ENCODE measurements at regions not wholly inside any gene's neighbourhood (a gene's known extent, or its start where the extent isn't known, plus 50 kb on each side); places are given as distances from the start of the nearest gene placed in this dataset.

DNA sequence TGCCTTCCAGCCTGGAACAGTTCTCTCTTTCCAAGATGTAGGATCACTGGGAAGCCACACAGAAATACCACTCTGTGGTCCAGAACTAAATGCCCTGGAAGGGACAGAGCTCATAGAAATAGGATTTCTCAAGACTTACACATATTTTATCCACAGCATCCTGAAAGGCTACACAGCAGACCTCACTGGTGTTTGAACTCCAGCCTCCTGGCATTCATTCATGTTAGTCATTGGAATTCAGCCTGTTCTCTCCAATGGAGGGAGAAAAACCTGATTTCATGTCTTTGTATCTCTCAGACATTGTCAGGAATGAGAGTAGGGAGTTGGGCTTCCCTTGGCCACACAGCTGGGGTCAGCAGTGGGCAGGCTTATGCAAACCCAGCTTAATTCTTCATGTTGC is 121.1 kb upstream of the PPP2R3A start:
- DNase-seq (ENCODE audit: low read depth in 2 of 3, low spot score in 2 of 3), result no peak

DNA sequence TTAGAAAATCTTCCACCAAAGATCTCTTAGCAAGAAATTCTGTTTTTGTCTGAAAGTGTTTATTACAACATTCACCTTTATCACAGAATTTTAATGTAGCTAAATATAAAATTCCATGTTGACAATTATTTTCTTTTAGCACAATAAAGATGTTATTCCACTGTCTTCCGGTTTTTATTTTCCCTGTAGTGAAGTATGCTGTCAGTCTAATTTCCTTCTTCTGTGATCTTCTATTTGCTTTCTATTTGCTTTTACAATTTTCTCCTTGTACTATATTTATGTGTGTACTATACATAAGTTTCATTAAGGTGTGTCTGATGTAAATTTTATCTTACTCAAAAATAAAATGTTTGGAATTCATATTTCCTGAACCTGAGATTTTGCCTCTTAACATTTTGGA is 117.5 kb upstream of the PPP2R3A start:
- no peak for DNase-seq (ENCODE audit: low read depth in 2 of 3, low spot score in 2 of 3)

DNA sequence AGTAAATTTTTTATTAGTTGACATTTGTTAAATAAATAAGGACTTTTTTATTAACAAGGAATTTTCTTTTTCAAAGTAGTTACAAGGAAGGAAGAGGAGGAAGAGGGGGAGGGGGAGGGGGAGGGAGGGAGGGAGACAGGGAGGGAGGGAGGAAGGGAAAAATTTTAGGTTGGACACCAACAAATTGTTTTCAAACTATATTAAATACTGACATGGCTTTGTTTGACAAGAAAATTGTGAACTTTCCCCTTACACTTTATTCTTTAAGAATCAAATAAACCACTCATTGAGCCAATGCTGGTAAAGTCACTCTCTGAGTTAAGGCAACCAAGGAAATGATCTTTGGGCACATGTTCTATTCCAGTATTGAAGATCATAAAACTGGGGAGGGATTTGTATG is 115.7 kb upstream of the PPP2R3A start:
- no peak for DNase-seq (ENCODE audit: low read depth in 2 of 3, low spot score in 2 of 3)

DNA sequence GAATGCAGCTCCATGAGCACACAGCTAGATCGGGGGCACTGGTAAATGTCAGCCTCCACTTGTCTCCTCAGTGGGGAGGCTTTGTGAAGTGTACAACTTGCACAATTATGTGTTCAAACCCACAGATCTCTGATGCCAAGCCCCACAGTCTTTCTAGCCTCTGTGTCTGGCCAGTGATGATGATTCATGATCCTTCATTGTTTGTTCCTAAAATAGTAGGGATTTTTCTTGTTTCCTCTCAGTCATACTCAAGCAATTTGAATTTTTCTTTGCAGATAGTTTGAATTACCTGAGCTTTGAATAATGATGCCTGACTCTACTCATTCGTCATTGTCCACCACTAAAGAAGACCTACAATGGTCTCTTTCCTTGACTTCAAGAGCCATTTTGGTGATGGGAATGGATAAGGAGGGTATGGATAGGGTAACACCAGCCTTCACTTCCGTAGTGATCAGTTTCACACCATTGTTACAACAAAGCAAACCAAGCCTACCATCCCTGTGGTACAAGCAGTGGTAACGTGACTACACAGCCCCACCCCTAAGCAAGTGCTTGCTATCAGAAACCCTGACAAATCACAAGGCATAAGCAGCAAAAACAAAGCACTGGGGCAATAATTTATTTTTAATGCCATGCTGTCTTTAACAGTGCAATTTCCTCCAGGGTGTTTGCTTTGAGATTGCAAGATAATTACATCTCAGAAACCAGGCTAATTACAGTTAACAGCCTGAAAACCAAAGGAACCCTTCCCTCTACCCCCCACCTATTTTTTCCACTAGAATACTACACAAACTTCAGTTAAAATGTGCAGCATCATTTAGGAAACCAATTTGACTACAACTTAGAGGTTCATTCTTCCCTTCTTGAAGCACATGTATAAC is 114.1 kb upstream of the PPP2R3A start:
- DNase-seq (ENCODE audit: low read depth in 2 of 3, low spot score in 2 of 3), result peak in 1 of 3 donors; percentile 54

DNA sequence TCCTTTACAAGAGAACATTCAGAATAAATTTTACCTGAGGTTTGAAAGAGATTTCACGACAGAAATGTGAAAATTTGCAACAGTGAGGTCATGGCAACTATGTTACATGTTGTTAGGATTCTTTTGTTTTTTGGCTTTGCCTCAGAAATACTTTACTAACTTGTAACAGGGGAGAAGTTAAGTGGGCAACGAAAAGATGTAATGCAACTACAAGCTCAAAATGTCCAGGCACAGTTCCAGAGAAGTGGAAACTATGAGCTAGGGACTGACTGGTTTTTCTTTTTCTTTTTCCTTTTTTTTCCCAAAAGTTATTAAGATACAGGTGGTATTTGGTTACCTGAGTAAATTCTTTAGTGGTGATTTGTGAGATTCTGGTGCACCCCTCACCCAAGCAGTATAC is 111.5 kb upstream of the PPP2R3A start:
- DNase-seq (ENCODE audit: low read depth in 2 of 3, low spot score in 2 of 3), result no peak

DNA sequence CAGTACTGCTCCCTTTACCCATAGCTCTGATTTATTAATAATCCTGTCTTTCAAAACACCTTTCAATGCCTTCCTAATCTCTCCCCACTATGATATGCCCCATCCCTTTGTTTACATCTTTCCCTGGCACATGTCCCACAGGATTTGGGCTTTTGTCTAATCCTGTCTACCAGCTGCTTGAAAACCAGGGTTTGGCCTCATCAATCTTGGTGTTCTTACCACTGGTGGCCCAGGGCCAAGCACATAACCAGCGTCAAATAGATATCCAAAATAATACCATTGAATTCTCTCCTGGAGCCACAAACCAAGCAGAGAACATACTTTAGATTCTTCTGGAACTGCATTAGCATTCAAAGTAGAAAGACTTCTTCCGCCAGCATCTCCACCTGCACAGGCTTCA is 104.8 kb upstream of the PPP2R3A start:
- no peak for DNase-seq (ENCODE audit: low read depth in 2 of 3, low spot score in 2 of 3)

DNA sequence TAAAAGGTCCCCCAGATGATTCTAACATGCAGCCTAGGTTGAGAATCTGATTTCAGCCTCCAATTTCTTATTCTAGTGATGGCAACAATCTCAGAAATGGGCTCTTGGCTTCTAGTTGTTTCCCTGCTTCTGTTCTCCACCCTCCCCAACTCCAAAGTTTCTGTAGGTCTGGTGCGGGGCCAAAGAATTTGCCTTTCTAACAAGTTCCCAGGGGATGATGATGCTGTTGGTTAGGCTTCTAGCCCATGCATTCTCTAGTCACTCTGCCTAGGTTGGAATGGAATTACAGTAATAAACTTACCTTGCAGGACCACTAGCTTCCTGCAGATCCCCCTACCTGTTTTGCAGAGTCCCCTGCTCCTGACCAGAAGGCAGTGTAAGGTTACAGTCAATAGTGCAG is 103.2 kb upstream of the PPP2R3A start:
- DNase-seq (ENCODE audit: low read depth in 2 of 3, low spot score in 2 of 3), result no peak

DNA sequence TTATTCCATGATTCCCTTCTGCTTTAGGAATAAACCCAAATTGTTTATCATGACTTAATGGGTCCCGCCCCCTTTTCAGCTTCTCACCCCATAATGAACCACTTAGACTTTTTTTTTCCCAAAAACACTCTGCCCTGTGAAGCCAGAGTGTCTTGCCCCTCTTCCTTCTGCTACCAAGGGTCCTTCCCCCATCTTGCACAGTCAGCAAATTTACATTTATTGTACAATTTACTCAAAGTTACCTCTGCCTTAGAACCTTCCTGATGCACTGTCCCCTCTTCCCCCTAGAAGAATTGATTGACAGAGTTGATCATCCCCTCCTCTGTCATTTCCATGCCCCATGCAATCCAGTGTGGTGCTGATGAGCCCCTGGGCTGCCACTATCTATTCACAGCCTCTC is 101.5 kb upstream of the PPP2R3A start:
- DNase-seq (ENCODE audit: low read depth in 2 of 3, low spot score in 2 of 3), result no peak

DNA sequence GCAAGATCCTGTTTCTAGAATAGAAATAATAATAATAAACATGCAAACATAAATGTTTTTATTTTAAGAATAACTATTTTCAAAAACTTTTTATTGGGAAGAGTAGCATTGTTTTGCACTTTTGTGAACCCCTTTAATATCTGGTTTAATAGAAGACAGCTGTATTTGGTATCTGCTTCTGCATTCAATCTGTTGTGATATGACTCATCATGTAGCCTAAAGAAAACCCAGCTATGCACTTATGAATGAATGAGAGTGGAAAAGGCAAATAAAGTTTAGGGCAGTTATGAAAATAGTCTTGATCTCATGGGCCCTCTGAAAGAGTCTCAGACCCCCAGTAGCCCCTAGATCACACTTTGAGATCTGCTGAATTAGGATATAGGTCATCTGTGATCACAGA is 100.4 kb upstream of the PPP2R3A start:
- DNase-seq (ENCODE audit: low read depth in 2 of 3, low spot score in 2 of 3), result no peak

DNA sequence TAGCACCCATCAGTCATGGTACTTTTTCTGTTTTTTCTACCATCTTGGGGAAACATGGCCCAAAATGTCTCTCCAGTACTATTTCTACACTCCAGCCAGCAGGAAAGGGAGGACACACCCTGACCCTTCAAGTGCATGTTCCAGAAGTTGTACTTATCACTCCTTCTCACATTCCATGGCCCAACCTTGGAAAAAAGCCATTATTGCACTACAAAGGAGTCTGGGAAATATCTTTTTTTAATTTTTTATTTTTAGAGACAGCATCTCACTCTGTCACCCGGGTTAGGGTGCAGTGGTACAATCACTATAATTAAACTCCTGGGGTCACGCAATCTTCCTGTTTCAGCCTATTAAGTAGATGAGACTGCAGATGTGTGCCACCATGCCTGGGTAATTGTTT is 100.0 kb upstream of the PPP2R3A start:
- DNase-seq (ENCODE audit: low read depth in 2 of 3, low spot score in 2 of 3), result no peak

DNA sequence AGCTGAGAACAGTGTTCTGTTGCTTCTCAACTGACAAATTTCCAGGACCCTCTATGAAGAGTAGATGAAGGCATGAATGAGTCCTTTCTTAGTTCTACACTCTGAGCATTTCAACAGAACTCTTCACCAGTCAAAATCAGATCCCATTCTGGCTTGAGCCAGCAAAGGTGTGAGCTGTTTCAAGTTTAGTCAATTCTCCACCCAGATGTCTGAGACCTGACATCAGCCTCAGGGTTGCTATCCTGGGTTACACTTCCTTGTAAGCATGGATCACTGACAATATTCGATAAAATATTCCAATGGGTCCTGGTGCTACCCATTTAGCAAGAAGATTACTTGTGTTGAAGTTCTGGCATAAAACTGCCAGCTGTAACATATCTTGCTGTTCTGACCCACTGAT is 97.6 kb upstream of the PPP2R3A start:
- no peak for DNase-seq (ENCODE audit: low read depth in 2 of 3, low spot score in 2 of 3)

DNA sequence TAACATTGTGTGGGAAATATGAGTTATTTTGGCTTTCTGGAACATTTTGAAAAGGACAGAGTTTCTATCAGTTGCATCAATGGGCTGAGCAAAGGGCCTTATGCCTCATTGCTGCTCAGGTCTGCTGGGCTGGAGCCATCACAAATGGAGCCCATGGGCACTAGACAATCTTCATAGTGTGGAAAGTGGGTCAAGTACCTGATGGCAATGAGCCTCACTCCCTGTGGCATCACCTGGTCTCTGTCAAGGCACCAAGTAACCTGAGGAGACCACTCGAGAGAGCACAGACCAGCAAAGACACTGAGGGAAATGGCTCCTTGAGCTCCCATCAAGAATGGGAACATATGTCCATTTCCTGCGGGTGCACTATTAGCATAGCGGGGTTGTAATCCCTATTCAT is 96.7 kb upstream of the PPP2R3A start:
- no peak for DNase-seq (ENCODE audit: low read depth in 2 of 3, low spot score in 2 of 3)

DNA sequence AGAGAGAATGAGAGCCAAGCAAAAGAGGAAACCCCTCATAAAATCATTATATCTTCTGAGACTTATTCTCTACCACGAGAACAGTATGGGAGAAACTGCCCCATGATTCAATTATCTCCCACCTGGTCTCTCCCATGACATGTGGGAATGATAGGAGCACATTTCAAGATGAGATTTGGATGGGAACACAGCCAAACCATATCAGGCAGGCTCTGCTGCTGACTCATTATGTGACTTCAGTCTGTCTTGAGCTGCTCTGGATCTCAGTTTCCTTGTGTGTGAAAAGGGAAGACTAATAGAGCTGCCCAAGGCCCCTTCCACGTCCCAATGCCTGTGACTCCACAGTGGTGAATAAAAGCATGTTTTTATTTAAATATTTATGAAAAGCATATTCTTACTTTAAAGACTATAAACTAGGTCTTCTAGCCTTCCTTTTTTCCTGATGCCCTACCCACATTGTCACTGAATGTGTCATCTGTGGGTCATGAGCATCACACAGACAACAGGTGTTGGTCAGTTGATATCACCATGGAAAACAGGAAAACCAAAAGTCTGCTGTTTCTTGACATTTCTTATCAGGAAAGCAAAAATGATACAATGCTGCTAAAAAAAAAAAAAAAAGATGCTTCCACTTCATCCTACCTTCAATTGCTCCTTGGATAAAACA is 96.0 kb upstream of the PPP2R3A start:
- DNase-seq (ENCODE audit: low read depth in 2 of 3, low spot score in 2 of 3), result no peak

DNA sequence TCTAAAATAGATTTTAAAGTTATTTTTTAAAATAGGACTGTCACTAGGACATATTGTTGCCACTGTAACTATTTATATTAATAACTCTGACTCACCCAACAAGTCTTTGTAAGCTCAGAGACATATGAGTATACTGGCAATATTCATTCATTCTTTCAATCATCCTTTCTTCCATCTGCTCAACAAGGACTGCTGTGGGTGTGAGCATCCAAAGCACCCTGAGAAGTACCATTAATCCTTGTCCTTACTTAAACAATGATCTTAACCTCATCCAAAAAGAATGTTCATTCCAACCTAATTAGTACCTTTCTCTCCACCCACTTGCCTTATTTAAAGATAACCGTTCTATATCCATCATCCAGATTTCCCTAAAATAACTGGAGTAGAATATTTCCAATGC is 94.2 kb upstream of the PPP2R3A start:
- DNase-seq (ENCODE audit: low read depth in 2 of 3, low spot score in 2 of 3), result no peak

DNA sequence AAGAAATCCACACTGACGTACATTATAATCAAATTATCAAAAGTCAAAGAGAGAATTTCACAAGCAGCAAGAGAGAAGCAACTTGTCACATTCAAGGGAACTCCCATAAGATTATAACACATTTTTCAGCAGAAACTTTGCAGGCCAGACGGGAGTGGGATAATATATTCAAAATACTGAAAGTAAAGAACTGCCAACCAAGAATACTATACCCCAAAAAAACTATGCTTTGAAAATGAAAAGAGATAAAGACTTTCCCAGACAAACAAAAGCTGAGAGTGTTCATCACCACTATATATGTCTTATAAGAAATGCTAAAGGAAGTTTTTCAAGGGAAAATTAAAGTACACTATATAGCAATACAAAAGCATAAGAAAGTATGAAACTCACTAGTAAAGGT is 91.5 kb upstream of the PPP2R3A start:
- no peak for DNase-seq (ENCODE audit: low read depth in 2 of 3, low spot score in 2 of 3)

DNA sequence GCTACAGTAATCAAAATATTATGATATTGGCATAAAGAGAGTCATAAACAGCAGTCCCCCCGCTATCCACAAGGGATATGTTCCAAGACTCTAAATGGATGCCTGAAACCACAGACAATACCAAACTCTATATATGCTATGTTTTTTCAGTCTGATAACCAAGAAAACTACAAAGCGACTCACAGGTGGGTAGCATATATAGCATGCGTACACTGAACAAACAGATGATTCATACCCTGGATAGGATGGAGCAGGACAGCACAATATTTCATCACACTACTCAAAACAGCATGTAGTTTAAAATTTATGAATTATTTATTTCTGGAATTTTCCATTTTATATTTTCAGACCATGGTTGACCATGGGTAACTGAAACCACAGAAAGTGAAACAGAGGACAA is 87.0 kb upstream of the PPP2R3A start:
- no peak for DNase-seq (ENCODE audit: low read depth in 2 of 3, low spot score in 2 of 3)

DNA sequence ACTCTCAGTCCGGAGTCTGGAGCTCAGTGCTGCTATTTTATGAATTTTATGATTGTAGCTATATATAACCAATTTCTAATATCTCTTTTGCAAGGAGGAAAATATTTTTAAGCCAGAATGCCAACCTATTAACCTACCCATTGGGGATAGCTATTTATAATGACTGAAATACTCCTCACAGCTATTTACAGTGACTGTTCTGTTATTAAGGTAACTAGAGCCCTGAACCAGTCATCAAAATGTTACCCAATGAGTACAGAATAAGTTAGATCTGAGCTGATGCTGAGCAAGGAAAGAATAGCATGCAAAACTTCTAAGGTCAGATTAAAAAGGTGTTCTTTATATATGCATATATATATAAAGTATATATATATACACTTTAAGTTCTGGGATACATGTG is 79.6 kb upstream of the PPP2R3A start:
- DNase-seq (ENCODE audit: low read depth in 2 of 3, low spot score in 2 of 3), result no peak

DNA sequence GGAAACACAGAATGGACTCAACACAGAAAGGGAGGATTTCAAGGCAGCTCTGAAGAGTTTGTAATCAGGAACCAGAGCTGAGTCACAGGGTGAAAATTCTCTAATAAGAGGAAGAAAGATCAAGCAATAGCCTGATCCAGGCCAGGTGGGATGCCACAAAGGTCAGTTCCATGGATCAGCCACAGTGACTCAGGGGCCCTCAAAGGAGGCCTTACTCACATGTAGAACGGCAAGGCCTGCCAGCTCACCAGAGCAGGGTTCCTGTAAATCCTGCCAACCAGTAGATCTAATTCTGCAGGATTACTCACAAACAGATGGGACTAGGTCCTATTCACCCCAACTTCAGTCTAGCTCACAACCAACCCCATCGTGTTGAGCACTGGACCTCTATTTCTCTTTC is 78.3 kb upstream of the PPP2R3A start:
- no peak for DNase-seq (ENCODE audit: low read depth in 2 of 3, low spot score in 2 of 3)

DNA sequence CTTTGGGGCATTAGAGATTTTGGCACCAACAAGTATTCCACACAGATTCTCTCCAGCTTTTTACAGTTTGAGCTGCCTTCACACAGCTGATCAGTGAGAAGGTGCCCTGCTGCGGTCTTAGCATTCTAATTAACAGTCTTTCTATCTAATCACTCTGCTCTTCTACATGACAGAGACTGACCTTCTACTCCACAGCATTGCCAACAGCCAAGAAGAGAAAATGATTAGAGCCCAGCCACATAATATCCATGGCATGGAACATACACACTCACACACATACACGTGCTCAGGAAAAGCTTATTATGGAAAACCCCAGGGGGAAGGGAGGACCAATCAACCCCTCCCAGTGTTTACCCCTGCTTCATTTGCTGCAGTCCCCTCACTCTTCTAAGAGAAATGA is 76.1 kb upstream of the PPP2R3A start:
- DNase-seq (ENCODE audit: low read depth in 2 of 3, low spot score in 2 of 3), result no peak

DNA sequence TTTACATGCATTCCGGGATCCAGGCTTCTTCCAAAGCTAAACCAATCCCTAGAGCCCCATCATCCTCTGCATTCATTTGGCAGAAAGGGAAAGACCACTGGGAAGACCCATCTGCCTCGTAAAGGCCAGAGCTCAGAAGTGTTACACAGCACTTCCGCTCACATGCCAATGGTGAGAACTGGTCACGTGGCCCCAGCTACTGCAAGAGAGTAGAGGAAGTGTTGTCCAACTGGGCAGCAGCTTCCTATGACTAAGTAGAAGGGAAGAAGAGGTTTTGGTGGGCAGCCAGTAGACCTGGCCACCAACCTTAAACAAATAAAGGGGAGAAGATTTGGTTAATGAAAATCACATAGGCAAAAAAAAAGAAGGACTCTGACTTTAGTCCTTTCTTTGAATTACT is 74.4 kb upstream of the PPP2R3A start:
- DNase-seq (ENCODE audit: low read depth in 2 of 3, low spot score in 2 of 3), result no peak

DNA sequence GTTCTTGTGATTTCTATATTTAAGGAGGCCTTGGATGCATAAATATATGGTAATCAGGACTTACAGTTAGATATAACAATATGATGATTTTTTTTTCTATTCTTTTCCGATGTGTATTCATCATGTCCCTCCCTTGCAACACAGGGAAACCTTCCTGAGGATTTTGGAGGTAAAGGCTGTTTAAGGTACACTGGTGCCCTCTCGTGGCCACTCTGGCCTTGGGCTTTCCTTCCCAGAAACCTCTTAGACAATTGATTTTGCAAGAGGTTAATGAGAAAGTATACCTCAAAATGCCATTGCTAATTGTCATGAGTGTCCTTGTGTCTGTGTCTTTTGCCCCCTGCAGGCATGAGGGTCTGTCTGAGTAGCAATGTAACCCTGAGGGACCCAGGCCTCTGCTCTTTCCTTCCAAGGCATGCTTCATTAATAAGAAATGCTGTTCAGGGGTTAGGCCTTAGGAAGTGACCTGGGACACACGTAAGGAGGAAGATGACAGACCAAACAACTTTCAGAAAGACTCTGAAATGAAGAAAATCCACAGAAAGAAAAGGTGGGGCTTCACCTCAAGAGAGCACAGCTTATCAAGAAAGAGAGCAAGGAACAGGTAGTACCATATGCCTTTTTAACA is 70.3 kb upstream of the PPP2R3A start:
- peak in 2 of 3 donors; percentile 29 to 68 for DNase-seq (ENCODE audit: low read depth in 2 of 3, low spot score in 2 of 3)

DNA sequence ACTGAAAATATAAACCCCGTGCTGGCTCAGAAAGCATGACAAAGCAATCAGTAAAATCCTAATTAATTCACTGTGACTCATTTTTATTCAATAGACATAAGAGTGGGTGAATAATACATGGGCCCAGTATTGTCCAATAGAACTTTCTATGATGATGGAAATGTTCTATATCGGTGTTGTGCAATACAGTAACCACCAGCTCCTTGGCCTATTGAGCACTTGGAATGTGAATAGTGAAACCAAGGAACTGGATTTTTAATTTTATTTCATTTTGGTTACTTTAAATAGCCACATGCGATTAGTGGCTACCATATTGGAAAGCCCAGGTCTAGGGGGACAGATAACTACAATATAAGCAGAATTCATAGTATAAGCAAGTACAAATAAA is 69.8 kb upstream of the PPP2R3A start:
- DNase-seq (ENCODE audit: low read depth in 2 of 3, low spot score in 2 of 3), result no peak

Data from hematopoietic multipotent progenitor cell (in vitro differentiated cells).